Breast epithelium (tissue), 4 donors: ENCODE measurements at regions not wholly inside any gene's neighbourhood (a gene's known extent, or its start where the extent isn't known, plus 50 kb on each side); places are given as distances from the start of the nearest gene placed in this dataset.

Experiments used
- DNase-seq, 2 donors: peaks; one replicate each; pipeline ENCODE4 v3.0.0-alpha.2; 2019; ENCODE audit warnings: low spot score in 2 of 2
- H3K27ac ChIP-seq, 2 donors: fragments of 200-600 bp; sonication (generic) in 1 of 2; one replicate each; pipeline ENCODE4 v1.5.1; 2016 to 2019; ENCODE audit warnings: mild to moderate bottlenecking in 1 of 2
- H3K27me3 ChIP-seq, 2 donors: fragments of 200-600 bp; sonication (generic) in 1 of 2; one replicate each; pipeline versions ENCODE4 v1.5.1 to v1.6.0; 2017 to 2019; ENCODE audit warnings: control low read depth in 1 of 2, mild to moderate bottlenecking in 1 of 2
- H3K36me3 ChIP-seq: fragments of 200-600 bp; one replicate; pipeline ENCODE4 v1.5.1; 2019
- H3K4me1 ChIP-seq, 2 donors: fragments of 200-600 bp; sonication (generic); one replicate each; pipeline ENCODE4 v1.5.1; 2016 to 2019; ENCODE audit warnings: control low read depth in 1 of 2
- H3K4me3 ChIP-seq, 3 donors: fragments of 200-600 bp; sonication (generic); 1 replicate in 2 of 3; 2 replicates in 1 of 3; pipeline ENCODE4 v1.5.1; 2016 to 2019; ENCODE audit warnings: mild to moderate bottlenecking in 3 of 3, moderate library complexity in 2 of 3
- H3K9me3 ChIP-seq, 2 donors: fragments of 200-600 bp; sonication (generic) in 1 of 2; one replicate each; pipeline ENCODE4 v1.5.1; 2016 to 2019; ENCODE audit warnings: control low read depth in 1 of 2
- POLR2A ChIP-seq: fragments of 450-650 bp; IDR thresholded peaks from one replicate; pipeline ENCODE4 v1.6.1; 2016; ENCODE audit warnings: antibody characterized with exemption, mild to moderate bottlenecking, moderate library complexity
- POLR2AphosphoS5 ChIP-seq, 3 donors: sonication (generic); formaldehyde crosslinking; IDR thresholded peaks; one replicate each; pipeline ENCODE4 v1.6.1; 2017; ENCODE audit warnings: antibody characterized with exemption in 3 of 3
- intact Hi-C: fragments of 100-400 bp; cut with DNase I; formaldehyde crosslinking; loops from one replicate; pipeline ENCODE4 v1.15.1; 2023; ENCODE audit warnings: low total_unique reads
- TF ChIP-seq, protein P1 (sequence below), 3 donors: fragments of 450-650 bp; IDR thresholded peaks; one replicate each; pipeline ENCODE4 v1.5.1; 2016 to 2017; ENCODE audit warnings: antibody characterized with exemption in 3 of 3, mild to moderate bottlenecking in 3 of 3, moderate library complexity in 3 of 3

DNA sequence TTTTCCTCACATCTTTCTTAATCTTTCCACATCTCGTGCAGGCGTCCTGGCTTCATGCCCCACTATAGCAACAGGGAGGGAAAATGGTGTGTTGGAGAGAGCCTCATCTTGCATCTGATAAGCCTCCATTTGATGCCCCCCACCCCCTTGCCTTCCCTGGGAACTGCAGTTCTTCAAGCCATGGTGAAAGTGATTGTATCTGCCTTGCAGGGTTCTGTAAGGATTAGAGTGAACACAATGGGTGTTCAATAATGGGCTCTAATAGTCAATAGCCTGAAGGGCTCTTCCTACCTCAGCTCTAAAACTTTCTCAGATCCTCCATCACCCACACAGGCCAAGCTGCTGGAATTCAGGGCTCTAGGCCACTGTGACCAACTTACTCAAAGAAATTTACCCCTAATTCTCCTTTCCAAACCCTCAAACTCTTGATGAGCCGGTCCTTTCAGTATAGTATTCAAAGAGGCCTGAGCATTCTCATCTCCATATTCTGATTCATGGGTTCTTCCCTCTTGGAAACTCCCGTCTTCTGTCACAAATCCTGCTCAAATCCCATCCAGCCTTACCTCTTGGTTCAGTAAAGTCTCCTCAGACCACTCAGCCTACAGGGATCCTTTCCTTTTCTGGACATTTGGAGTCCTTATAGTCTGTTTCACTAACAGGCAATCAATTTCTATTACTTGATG lies 128.3 kb upstream of the TRIM2 start:
- no peak overlapping the region for H3K27ac ChIP-seq
- no peaks in the 10 kb centered on the region for H3K9me3 ChIP-seq
- no peaks in the 10 kb centered on the region for H3K27me3 ChIP-seq
- H3K4me3 ChIP-seq: no peak overlapping the region
- no peak for TF ChIP-seq POLR2AphosphoS5 (IDR thresholded peaks at IDR 0.05)
- no peak for TF ChIP-seq POLR2A
- TF ChIP-seq, protein P1, sequence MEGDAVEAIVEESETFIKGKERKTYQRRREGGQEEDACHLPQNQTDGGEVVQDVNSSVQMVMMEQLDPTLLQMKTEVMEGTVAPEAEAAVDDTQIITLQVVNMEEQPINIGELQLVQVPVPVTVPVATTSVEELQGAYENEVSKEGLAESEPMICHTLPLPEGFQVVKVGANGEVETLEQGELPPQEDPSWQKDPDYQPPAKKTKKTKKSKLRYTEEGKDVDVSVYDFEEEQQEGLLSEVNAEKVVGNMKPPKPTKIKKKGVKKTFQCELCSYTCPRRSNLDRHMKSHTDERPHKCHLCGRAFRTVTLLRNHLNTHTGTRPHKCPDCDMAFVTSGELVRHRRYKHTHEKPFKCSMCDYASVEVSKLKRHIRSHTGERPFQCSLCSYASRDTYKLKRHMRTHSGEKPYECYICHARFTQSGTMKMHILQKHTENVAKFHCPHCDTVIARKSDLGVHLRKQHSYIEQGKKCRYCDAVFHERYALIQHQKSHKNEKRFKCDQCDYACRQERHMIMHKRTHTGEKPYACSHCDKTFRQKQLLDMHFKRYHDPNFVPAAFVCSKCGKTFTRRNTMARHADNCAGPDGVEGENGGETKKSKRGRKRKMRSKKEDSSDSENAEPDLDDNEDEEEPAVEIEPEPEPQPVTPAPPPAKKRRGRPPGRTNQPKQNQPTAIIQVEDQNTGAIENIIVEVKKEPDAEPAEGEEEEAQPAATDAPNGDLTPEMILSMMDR (IDR thresholded peaks at IDR 0.05): no peak
- DNase-seq: no peak
- H3K36me3 ChIP-seq: no peaks in the 10 kb centered on the region
- no peaks in the 10 kb centered on the region for H3K4me1 ChIP-seq
- intact Hi-C loops: no loop called here

DNA sequence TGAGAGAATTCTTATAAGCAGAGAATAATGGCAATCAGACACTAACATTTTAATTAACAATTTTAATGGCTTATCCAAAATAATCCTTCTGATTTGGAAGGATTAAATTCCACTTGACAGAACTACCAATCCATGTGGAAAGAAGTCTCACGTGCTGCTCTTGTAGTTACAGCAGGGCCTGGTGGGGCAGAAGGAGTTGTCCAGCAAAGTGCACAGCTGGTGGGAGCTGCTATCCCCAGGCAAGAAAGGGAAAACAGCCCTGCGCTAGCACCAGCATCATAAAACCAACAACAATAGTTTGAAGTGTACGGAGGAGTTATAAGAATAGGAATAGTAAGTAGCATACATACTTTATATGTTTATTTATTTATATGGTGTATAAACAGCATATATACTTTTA lies 127.4 kb upstream of the TRIM2 start:
- TF ChIP-seq, protein P1 (IDR thresholded peaks at IDR 0.05): no peak
- TF ChIP-seq POLR2AphosphoS5 (IDR thresholded peaks at IDR 0.05) (no peak), POLR2A (no peak)
- H3K4me1 ChIP-seq: no peaks in the 10 kb centered on the region
- H3K4me3 ChIP-seq: no peak overlapping the region
- no peaks in the 10 kb centered on the region for H3K27me3 ChIP-seq
- H3K36me3 ChIP-seq: no peaks in the 10 kb centered on the region
- DNase-seq: no peak
- no peak overlapping the region for H3K27ac ChIP-seq
- intact Hi-C loops: no loop called here
- H3K9me3 ChIP-seq: no peaks in the 10 kb centered on the region

DNA sequence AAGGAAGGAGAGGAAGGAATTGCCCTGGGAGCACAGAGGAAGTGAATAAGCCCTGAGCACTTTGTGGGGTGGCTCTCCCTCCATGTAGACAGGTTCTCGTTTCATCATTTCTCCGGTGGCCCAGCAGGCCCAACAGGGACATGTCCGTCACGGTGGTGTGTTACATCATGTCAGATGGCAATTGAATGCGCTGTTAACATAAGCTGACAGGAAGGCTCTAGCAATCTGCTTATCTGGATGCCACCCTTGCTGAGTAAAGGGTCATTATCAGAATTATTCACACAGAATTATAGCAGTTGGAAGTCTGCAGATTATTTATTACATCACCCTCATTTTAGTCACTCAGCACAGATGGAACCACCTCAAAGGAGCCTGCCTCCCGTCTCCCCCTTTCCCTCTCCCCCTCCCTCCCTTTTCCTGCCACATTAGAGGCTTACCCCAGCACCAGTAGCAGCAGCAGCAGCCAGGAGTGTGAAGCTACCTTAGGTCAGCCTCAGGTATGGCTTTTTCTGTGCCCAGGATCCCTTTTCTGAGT lies 124.3 kb upstream of the TRIM2 start:
- DNase-seq: no peak
- no peaks in the 10 kb centered on the region for H3K27me3 ChIP-seq
- no peak overlapping the region for H3K27ac ChIP-seq
- H3K4me3 ChIP-seq: no peak overlapping the region
- no peaks in the 10 kb centered on the region for H3K9me3 ChIP-seq
- intact Hi-C loops: loop anchor here (10.0 kb wide), 1 partner anchor 225 kb away; no protein-coding TSS in a partner anchor
- H3K4me1 ChIP-seq: no peaks in the 10 kb centered on the region
- TF ChIP-seq, protein P1 (IDR thresholded peaks at IDR 0.05): no peak
- no peak for TF ChIP-seq POLR2AphosphoS5 (IDR thresholded peaks at IDR 0.05)
- no peak for TF ChIP-seq POLR2A
- no peaks in the 10 kb centered on the region for H3K36me3 ChIP-seq

DNA sequence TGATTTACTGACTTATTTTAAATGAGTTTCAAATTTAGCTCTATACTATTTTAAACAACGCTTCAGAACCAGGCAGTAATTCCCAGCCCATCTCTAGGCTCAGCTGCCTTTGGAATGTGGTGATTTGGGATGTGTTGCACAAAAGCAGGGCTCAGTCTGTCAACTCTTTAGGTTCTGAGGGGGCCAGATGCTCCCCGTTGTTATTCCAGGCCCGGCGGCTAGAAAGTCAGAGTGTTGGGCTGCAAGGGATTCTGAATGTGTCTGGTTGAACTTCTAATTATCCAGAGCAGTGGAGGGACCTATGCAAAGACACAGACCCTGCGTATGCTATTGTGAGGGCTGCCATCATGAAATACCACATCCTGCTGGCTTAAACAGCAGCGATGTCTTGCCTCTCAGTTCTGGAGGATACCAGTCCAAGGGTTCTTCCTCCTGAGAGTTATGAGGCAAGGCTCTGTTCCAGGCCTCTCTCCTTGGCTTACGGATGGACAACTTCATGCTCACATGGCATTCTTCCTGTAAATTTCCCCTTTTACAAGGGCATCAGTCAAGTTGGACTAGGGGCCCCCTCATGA lies 123.2 kb upstream of the TRIM2 start:
- intact Hi-C loops: loop anchor here (10.0 kb wide), 1 partner anchor 226 kb away; no protein-coding TSS in a partner anchor
- no peak for DNase-seq
- no peak overlapping the region for H3K4me3 ChIP-seq

More for the DNA sequence above, 123.2 kb upstream of the TRIM2 start:
- TF ChIP-seq POLR2AphosphoS5 (IDR thresholded peaks at IDR 0.05) (no peak), POLR2A (no peak)
- TF ChIP-seq, protein P1 (IDR thresholded peaks at IDR 0.05): no peak
- Histone ChIP-seq H3K4me1 (no peaks in the 10 kb centered on the region), H3K9me3 (no peaks in the 10 kb centered on the region), H3K27ac (no peak overlapping the region), H3K36me3 (no peaks in the 10 kb centered on the region), H3K27me3 (no peaks in the 10 kb centered on the region)
